NCI-H2227 (cell line): ENCODE measurements at regions not wholly inside any gene's neighbourhood (a gene's known extent, or its start where the extent isn't known, plus 50 kb on each side); places are given as distances from the start of the nearest gene placed in this dataset.

ENCODE experiments used
- DNase-seq: peaks from one replicate; lab custom pipeline; 2025; ENCODE audit not compliant: unreplicated experiment; lab: John Stamatoyannopoulos, UW

- no peak for DNase-seq
Measured at GRCh38 chr2:71816815-71817214, 330.8 kb downstream of the CYP26B1 start.

GRCh38 chr2:71815701-71816474, 331.8 kb downstream of the CYP26B1 start:
- DNase-seq = no peak

DNA sequence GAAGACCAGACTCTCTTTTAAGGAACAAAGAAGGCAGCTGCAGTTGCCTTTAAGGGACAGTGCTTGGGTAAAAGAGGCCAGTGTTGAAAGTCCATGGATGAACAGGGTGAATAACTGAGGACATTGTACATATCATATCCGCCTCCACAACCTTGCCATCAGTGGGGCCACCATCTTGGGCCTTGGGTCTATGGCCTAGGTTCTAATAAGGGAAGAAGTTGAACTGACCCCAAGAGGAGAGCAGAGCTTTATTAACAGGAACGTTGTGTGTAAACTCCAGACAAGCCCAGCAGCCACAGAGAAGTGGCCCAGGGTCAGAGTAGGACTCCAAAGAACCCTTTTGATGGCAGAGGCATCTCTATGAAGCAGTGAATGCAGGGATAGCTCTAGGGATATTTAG, 332.8 kb downstream of the CYP26B1 start:
- no peak for DNase-seq

DNA sequence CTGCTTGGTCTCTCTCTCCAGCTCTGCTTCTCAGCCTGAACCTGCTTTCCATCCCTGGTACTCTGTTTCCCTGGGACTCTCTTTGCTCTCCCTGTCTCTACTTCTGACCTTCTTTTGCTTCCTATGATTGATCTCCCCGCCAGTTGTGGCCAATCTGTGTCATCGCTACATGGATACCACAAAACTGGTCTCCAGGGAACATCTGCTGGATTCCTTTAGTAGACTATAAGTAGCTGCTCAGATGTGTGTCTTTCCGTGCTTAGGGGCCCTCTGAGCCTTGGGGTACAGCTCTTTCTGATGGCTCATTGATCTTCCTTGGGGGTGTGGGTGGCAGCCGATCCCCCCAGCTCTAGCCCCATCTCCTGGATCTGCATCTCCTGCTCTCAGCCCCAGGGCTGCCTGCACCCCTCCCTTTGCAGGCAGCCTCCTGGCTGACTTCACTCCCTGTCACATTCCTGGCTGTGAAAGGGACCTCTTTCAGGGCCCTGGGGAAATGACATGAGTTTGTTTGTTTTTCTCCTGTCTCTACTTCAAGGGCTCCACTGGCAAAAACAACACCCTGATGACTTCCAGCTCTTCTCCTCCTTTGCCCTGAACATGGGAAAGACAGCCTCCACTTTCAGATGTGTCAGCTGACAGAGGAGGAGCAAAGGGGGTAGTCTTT, 333.7 kb downstream of the CYP26B1 start:
- DNase-seq = no peak

- no peak for DNase-seq
Measured at GRCh38 chr2:71813315-71813714, 334.3 kb downstream of the CYP26B1 start.

- DNase-seq = no peak
Measured at GRCh38 chr2:71812736-71813135, 334.9 kb downstream of the CYP26B1 start.

GRCh38 chr2:71811726-71812125, 335.9 kb downstream of the CYP26B1 start:
- DNase-seq = no peak

- DNase-seq = no peak
Measured at GRCh38 chr2:71811157-71811556, 336.5 kb downstream of the CYP26B1 start.

DNA sequence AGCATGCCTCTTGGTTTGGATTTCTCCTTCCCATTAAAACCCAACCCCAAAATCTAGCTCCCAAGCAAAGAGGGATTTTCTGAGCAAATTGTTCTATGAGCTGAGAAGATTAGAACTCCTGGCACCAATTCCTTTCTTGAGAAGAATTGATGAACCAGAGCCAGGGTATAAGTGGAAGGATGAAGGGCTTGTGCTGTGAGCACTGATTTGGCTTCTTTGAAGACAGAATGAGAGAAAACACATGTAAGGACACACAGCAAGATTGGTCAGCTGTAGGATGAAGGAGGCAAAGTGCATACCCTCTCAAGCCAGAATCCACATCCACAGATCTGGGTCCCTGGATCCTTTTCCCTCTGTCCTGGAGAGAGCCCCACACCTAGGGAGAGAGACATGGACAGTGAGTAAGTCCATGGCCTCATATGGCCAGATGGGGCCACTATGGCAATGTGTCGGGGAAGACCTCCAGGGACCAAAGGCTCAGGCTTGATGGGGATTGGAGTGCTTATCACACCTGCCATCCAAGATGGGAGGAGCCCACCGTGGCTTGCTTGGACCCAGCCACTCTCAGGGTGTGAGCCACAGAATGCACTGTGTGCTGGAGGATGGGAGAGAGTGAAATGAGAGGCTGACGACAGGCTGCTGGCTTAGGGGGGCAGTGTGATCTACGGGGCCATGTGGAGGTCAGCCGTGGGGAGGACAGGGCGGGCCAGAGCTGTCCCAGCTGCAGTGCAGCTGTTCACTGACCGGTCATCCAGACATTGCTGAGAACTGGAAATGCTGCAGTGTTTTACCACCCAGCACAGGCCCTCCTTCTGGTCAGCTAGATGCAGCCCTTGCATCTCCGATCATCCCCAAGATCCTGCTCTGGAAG, 339.8 kb downstream of the CYP26B1 start:
- DNase-seq = no peak

- DNase-seq = no peak
Measured at GRCh38 chr2:71806432-71806831, 341.2 kb downstream of the CYP26B1 start.

- no peak for DNase-seq
Measured at GRCh38 chr2:71804281-71804751, 343.3 kb downstream of the CYP26B1 start.

DNA sequence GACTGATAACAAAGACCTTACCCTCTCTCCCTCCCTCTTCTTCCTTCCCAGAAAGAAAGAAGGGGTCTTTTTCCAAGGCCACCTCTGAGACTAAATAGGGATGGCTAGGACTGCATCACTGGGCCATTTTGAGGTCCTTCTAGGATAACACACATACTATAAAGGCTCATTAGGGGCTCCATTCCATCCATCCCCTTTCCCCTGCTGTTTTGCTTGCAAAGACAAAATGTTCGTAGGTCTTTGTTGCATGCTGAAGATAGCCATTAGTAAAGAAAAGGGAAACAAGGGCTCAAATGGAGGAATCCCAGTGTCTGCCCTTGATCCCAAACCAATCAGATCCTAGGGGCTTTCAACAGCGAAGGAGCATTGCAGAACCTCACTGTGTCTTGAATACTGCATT, 344.3 kb downstream of the CYP26B1 start:
- DNase-seq = no peak

- no peak for DNase-seq
Measured at GRCh38 chr2:71802556-71802955, 345.1 kb downstream of the CYP26B1 start.

DNA sequence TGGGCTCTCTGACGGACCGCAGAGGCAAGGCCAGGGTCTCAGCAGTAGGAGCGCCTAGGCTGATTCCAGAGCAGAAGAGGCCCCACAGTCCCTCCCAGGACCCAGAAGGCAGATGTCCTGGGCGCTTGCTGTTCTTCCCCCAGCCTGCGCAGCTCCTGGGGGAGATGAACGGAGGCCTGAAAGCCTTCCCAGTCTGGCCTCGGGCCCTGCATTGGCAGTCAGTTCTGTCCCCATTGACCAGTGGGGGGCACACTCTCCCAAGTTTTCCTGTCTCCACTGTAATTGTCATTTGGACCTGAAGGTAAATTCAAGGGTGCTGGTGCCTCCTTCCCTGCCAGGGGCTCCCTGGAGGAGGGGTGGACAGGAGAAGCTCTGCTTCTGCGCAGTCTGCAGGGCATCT, 345.7 kb downstream of the CYP26B1 start:
- DNase-seq = no peak

DNA sequence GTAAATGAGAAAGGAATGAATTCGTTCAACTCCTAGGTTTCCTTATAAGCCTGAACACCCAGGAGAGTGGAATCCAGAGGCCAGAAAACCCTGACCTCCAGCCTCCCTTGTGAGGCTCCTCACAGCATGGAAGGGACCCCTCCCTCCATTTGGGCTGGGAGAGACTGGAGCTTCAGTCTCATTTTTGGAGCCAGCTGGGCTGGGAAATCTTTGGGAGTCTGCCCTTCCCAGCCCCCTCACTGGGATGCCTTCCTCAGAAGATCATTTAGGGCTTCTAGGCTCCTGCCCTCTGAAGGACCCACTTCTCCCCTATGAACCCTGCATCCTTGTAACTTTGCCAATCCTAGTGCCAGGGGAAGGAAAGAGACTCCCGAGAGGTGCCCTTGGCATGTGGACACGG, 346.1 kb downstream of the CYP26B1 start:
- DNase-seq = no peak

DNA sequence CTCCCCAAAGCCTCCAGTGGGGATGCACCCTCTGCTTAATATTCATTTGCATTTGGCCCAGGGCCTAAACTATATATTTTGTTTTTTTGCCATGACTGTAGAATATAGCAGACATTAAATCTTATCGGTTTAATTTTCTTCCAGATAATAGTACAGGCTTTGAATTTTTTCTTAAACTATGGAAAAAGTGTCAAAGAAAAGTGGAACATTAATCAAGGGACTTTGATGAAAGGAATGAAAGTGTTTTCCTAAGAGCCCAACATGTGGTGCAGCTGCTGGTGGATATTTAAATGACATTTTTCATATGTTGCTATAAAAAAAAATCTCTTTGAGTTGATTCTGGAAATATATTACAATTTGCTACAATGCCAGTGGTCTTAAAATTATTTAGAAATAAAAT, 346.8 kb downstream of the CYP26B1 start:
- no peak for DNase-seq

DNA sequence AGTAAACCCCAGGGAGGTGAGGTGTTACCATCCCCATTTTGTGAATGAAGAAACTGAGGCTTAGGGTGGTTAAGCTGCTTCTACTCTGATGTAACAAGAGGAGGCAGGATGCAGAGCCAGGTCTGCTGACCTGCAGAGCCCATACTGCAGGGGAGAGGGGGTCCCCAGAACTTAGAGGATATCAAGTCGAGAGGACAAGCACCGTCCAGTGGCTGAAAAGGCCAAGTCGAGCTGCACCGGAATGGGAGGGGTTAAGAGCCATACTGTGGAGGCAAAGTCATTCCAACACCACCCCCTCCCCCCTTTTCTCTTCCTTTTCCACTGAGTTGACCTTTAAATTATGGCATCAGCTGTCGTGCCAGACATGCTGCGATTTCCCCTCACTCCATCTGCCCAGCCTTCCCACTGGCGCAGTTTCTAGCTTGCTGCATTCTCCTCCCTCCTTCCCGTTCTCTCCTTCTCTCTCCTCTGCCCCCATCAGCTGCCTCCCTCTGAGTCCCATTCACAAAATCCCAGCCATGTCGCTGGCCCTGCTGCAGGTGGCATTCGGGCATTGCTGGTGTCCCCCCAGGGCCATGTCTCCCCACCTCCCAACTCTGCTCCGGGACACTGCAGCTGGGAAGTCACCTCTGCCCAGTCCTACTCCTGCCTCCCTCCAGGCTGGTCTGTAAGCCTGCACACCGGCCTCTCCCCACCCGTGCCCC, 346.9 kb downstream of the DYSF start:
- peak; percentile 60 for DNase-seq

GRCh38 chr2:71799013-71799575, 345.7 kb downstream of the DYSF start:
- no peak for DNase-seq

GRCh38 chr2:71798266-71799012, 345.1 kb downstream of the DYSF start:
- peak; percentile 22 for DNase-seq
